ENCODE measurements at regions not wholly inside any gene's neighbourhood (a gene's known extent, or its start where the extent isn't known, plus 50 kb on each side); places are given as distances from the start of the nearest gene placed in this dataset.

- no peak for DNase-seq (ENCODE audit: low read depth)
Observed at GRCh38 chr7:33757050-33757449, 148.3 kb upstream of the BMPER start.

GRCh38 chr7:33757563-33758165 is 147.7 kb upstream of the BMPER start:
- DNase-seq (ENCODE audit: low read depth): no peak

GRCh38 chr7:33760146-33760545 is 145.2 kb upstream of the BMPER start:
- no peak for DNase-seq (ENCODE audit: low read depth)

GRCh38 chr7:33760834-33761233 is 144.5 kb upstream of the BMPER start:
- no peak for DNase-seq (ENCODE audit: low read depth)

- DNase-seq (ENCODE audit: low read depth): no peak
Observed at GRCh38 chr7:33761449-33762080, 143.8 kb upstream of the BMPER start.

- no peak for DNase-seq (ENCODE audit: low read depth)
Observed at GRCh38 chr7:33762151-33762910, 143.0 kb upstream of the BMPER start.

GRCh38 chr7:33762911-33763306 is 142.4 kb upstream of the BMPER start:
- DNase-seq (ENCODE audit: low read depth): no peak

- DNase-seq (ENCODE audit: low read depth): no peak
Observed at GRCh38 chr7:33764752-33765451, 140.4 kb upstream of the BMPER start.

- DNase-seq (ENCODE audit: low read depth): no peak
Observed at GRCh38 chr7:33766405-33766804, 138.9 kb upstream of the BMPER start.

- no peak for DNase-seq (ENCODE audit: low read depth)
Observed at GRCh38 chr7:33769930-33770329, 135.4 kb upstream of the BMPER start.

GRCh38 chr7:33770576-33770975 is 134.8 kb upstream of the BMPER start:
- no peak for DNase-seq (ENCODE audit: low read depth)

GRCh38 chr7:33771422-33771821 is 133.9 kb upstream of the BMPER start:
- no peak for DNase-seq (ENCODE audit: low read depth)

- no peak for DNase-seq (ENCODE audit: low read depth)
Observed at GRCh38 chr7:33773053-33773452, 132.3 kb upstream of the BMPER start.

GRCh38 chr7:33774762-33775523 is 130.4 kb upstream of the BMPER start:
- DNase-seq (ENCODE audit: low read depth): no peak

GRCh38 chr7:33775790-33776189 is 129.5 kb upstream of the BMPER start:
- DNase-seq (ENCODE audit: low read depth): no peak

- no peak for DNase-seq (ENCODE audit: low read depth)
Observed at GRCh38 chr7:33776788-33777187, 128.6 kb upstream of the BMPER start.

- DNase-seq (ENCODE audit: low read depth): no peak
Observed at GRCh38 chr7:33778195-33778594, 127.1 kb upstream of the BMPER start.

- DNase-seq (ENCODE audit: low read depth): no peak
Observed at GRCh38 chr7:33779216-33779615, 126.1 kb upstream of the BMPER start.

GRCh38 chr7:33781167-33781566 is 124.2 kb upstream of the BMPER start:
- no peak for DNase-seq (ENCODE audit: low read depth)

- no peak for DNase-seq (ENCODE audit: low read depth)
Observed at GRCh38 chr7:33781796-33782195, 123.5 kb upstream of the BMPER start.

- DNase-seq (ENCODE audit: low read depth): no peak
Observed at GRCh38 chr7:33784000-33784399, 121.3 kb upstream of the BMPER start.

- DNase-seq (ENCODE audit: low read depth): no peak
Observed at GRCh38 chr7:33788531-33788930, 116.8 kb upstream of the BMPER start.
